ENCODE measurements at regions not wholly inside any gene's neighbourhood (a gene's known extent, or its start where the extent isn't known, plus 50 kb on each side); places are given as distances from the start of the nearest gene placed in this dataset.
"Not testable (repeated sequence)": the region's sequence is repeated elsewhere in the genome, so short reads cannot be mapped to it uniquely, and the experiment has no call there.

DNA sequence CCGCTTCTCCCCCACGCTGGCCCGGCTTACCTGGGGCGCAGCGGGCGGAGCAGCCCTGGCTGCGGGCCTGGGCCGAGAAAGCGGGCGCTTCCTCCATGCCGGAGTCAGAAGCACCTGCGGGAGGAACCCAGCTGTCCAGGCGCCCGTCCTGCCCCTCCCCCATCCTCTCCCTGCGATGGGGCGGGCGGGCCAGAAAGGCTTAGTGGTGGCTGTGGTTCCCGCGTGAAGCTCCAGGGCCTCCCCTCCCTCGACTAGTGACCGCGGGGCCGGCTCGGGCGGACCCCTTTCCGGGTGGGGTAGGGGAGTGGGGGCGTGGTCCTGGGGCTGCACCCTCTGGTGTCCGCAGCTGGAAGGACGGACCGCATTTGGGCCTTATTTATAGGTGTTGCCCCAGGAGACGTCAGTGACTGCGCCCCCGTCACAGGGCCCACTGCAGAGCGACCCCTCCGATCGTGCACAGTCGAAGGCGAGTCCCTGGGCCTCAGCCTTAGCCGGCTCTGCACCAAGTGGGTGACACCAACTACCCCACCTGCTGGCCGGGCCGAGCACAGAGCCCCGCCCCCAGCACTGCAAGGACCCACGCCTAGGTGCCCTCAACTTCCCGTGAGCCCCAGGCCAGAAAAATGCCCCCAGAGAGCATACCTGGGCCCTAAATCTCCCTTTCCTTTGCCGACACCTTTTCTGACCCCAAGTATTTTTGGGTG lies 302.7 kb downstream of the CCDC74A start:
- DNase-seq = not testable (repeated sequence)

DNA sequence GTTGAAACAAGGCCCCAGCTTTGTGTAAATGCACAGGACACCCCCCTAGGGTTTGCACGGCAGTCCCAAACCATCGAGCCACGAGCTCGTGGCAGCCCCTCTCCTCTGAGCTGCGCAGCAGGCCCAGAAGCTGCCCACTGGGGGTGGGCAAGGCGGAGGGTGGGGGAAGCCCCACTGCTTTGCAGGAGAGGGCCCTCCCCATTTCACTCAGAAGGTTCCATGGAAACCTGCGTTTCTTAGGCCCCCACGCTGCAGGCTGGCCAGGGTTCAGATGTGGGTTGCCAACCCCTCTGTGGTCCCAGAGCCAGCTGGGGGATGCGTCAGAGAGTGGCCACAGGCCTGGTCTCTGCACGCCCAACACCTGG lies 303.2 kb downstream of the CCDC74A start:
- not testable (repeated sequence) for DNase-seq

DNA sequence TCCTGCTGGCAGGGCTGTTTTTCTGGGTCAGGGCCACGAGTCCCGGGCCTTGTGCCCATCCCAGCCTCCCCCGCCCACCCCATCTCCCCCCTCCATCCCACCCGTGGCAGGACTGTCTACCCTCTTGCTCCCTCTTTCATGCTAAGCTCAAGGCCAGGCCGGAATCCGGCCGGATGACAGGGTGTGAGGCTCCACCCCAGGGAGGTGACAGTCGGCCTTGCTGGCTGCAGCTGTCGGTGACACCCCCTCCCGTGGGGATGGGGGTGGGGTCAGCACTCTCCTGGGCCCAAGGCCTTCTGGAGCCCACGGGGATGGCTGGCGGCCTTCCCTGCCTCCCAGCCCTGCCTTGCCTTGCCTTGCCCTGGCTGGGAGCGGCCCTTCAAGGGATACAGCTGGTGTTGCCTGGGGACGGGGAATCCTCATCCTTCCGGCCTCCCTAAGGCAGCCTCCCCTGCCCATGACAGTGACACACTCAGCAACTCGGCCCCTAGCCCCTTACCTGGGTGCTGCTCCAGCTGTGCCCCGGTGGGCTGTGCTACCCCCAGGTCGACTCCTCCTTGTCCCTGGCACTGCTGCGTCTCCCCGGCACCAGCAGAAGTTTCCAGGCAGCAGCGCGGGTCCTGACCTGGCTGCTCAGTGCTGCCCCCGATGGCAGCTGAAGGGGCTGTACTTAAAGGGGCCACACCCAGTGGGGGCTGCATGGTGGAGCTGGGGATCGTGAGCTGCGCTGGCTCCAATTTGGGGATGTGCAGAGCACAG lies 303.9 kb downstream of the CCDC74A start:
- DNase-seq = peak in 1 of 2 experiments; percentile 24

DNA sequence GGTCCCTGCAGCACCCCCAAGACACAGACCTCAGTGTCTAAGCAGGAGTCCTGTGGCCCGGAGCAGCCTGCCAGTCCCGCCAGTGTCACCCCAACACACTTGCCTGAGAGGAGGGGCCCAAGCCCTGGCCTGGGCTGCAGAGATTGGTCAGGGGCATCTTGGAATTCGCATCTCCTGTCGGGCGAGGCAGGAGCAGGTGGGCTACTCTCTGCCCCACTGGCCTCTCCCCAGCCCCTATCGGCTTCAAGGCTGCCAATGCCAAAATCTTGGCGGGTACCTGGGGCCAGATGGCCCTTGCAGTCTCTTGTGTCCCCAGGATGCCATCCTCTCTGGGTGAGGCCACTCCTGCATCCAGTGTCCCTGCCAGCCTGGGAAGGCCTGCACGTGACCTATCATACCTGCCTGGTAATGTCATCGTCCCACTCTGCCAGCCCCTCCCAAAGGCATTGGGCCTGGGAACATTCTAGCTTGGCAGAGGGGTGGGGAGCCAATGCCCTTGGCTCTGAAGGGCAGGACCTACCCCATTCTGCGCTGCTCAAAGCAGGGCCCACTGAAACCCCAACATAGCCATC lies 304.6 kb downstream of the CCDC74A start:
- not testable (repeated sequence) for DNase-seq

DNA sequence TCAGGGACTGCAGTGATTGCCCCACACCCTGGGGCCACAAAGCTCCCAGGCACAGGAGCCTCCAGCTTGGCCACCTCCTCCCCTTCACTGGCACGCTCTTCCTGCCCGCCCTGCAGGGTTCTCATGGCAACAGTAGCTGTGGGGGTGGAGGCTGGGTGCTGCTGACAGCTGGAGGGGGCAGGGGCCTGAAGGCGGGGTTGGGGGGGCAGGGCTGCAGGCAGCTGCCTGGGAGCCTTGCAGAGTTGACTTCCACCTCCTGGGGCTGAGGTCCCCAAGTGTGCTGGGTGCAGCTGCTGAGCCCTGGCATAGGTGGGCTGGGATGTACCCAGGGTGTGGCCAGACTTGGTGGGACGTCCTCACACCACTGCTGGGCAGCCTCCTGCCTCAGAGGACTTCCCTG lies 305.2 kb downstream of the CCDC74A start:
- peak in 1 of 2 experiments; percentile 3 for DNase-seq

DNA sequence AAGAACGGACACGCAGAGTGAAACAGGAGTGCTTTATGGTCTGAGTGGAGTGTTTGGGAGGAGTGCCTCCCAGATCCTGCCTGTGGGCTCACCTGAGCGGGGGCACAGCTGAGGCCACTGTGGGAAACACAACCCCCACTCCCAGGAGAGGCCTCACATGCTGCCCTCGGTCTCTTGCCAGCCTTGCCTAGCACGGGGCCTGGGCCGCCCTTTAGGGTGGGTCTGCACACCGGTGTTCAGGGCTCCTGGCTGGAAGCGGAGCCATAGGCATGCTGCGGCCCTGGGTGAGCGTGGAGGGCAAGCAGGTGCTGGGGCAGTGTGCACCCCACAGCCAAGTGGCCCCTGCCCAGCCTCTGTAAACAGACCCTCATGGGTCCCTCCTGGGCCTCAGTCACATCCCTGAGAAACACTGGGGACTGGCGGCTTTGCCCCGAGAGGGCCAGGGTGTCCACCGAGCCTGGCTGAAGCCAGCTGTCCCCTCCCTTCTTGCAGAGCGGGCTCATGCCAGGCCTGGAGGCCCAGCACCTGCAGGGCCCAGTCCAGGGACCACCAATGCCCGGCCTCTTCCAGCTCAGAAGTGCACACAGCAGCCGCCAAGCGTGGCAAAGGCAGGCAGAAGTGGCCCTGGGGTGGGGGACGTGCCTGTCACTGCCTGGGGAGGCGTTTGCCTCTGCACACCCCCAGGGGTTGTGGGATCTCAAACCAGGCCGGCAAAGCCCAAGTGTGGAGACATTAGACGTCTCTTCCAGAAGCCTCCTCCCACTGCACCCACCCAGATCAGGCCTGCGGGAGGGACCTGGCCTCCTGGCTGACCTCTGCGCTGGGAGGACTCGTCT lies 305.9 kb downstream of the CCDC74A start:
- not testable (repeated sequence) for DNase-seq

DNA sequence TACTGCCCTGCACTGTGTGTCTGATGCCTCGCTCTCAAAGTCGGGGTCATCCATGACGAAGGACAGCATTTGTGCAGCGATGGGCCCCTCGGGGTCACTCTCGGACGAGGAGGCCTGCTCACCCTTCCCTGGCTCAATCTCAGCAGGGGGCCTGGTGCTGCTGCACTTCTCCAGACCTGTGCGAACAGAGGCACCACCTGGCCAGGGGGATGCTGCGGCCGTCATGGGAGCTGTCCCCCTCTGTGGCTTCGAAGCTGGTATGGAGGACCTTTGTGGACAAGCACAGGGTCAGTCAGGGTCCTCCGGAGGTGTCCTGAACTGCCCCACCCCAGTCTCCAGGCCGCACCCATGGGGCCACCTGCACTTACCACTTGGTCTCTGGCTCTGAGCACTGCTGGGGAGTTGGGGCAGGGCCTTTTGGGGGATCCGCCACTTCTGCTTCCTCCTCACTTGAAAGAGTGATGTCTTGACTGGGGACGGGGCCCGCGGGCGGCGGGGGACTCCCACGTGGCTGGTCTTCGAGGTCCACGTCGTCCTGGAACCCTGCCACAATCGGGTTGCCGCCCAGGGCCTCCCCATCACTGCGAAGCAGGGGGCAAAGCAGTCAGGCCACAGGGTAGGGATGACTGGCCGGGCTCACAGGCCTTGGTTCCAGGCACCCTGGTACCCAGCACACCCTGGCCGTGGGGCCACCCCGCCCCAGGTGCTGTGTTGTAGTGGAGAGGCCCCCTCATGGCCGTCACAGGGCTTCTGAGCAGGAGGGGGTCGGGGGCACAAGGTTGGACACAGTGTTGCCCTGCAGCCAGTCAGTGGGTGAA lies 306.7 kb downstream of the CCDC74A start:
- not testable (repeated sequence) for DNase-seq

DNA sequence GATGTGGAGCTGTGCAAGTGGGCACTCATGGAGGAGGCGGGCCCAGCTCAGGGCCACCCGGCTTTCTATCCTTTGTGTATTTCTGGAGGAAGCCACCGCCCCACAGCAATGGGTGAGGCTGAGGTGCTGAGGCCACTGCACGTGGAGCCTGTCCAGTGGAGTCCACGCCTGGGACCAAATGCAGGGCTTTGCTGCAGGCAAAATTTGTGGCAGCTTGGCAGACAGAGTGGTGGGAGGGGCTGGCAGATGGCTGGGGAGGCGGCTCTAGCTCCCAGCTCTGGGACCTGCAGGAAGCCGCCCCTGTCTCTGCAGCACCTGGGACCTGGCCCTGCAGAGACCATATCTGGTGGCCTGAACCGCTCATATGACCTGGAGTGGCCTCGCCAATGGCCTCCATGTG lies 307.3 kb downstream of the CCDC74A start:
- DNase-seq = not testable (repeated sequence)

DNA sequence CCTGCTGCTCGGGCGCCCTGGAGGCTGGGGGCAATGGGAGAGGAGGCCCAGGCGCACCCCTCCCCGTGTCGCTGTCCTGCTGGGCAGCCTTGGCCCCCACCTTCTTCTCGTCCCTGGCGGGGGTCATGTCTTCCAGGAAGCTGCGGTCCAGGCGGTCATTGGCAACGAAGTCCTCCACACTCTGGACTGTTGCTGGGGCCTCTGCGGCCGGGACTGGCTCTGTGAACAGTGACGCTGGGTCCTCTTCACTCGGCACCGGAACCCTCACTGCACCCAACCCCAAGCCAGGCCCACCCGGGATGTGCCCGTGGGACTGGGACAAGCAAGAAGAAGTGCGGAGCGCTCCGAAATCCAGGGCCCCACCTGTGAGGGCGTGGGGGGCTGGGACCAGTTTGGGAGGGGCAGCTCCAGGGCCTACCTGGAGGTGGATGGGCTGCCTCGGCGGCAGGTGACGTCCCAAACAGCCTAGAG lies 308.0 kb downstream of the CCDC74A start:
- DNase-seq = no peak

DNA sequence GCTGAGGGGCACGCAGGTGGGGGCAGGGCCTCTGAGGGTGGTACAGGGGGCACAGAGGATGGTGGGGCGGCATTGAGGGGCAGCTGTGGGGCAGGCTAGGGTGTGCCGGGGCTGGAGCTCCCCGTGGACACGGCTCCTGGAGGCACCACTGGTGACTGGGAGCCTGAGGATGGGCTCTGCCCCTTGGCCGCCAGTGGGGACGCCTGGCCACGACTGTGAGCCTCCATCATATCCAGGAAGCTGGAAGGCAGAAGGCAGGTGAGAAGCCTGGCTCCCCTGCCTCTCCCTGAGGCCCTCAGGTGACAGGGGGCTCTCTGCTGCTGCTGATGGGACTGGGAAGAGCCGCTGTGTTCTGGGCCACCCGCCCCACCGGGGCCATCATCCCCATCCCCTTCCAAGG lies 308.4 kb downstream of the CCDC74A start:
- DNase-seq = not testable (repeated sequence)

DNA sequence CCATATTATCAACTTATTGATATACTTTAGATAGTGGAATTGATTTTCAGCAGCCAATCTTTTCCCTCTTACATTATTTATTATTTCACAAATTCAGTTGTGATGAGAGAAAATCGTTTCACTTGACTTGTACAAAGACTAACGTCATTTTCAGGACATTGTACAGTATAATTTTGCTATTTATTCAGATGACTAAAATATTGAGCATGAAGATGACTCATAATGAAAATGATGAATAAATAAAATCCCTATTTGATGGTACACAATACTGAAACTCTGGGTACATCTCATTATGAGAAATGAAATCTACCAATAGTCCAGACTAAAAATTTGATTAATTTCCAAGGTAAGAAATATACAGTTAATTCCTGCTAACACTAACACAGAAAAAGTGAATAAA lies 316.4 kb downstream of the CCDC74A start:
- not testable (repeated sequence) for DNase-seq

DNA sequence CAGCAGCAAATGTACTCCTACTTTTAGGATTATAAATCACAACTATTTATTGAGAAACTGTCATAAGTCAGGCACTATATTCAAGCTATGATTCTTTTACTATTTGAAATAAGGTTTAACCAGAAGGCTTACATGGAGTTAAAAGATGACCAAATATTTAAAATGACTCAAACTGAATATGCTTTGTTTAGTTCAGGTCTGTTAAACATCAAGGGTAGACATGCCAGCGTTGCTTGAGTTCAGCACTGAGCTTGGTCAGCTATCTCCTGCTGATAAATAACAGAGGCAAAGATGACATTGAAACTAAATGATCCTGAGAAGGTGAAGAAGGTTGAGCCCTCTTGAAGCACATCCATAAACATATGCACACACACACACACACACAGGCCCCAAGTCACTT lies 305.6 kb downstream of the ANKRD30BL start:
- DNase-seq = not testable (repeated sequence)

DNA sequence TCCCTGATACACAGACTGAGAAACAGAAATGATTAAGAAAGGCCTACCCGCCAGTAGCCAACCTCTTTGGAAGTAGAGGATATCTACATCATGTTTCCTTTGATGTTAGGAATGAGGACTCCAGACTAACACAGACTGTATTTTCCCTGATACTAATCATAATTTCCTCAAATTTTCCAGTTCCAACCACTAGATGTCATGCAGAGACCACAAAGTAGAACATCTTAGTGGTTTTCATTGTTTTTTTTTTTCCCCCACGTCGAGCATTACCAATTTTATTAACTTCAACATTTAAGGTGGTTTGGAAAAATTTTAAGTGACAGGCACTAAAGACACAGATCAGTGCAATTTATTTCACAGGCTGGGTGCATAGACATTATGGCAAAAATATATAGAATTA lies 303.6 kb downstream of the ANKRD30BL start:
- peak in 1 of 2 experiments; percentile 35 for DNase-seq
